Spleen (tissue), 7 donors: ENCODE measurements at regions not wholly inside any gene's neighbourhood (a gene's known extent, or its start where the extent isn't known, plus 50 kb on each side); places are given as distances from the start of the nearest gene placed in this dataset.

Experiments used
- POLR2AphosphoS5 ChIP-seq, 3 donors: sonication (generic); formaldehyde crosslinking; IDR thresholded peaks; one replicate each; pipeline ENCODE4 v1.5.1; 2017; ENCODE audit warnings: antibody characterized with exemption in 3 of 3
- TF ChIP-seq, protein P1 (sequence below), 11 experiments: fragments of 200-600 bp in 7 of 11; fragments of 450-650 bp in 4 of 11; sonication (generic) in 4 of 11; IDR thresholded peaks in 8 of 11; conservative IDR thresholded peaks in 3 of 11; 1 replicate in 7 of 11; 2 replicates in 4 of 11; pipeline versions ENCODE4 v1.4.0 to v1.8.0; 2016 to 2021; ENCODE audit warnings: antibody characterized with exemption in 11 of 11, inconsistent platforms in 4 of 11, mild to moderate bottlenecking in 1 of 11
- donor health status: DM: no; HTN: no; CAD: no; lungs with moderate emphysema.
- donor health status: DM: no; HTN: no; CAD: no.
- donor health status: DM: no; HTN: no; CAD: no.

DNA sequence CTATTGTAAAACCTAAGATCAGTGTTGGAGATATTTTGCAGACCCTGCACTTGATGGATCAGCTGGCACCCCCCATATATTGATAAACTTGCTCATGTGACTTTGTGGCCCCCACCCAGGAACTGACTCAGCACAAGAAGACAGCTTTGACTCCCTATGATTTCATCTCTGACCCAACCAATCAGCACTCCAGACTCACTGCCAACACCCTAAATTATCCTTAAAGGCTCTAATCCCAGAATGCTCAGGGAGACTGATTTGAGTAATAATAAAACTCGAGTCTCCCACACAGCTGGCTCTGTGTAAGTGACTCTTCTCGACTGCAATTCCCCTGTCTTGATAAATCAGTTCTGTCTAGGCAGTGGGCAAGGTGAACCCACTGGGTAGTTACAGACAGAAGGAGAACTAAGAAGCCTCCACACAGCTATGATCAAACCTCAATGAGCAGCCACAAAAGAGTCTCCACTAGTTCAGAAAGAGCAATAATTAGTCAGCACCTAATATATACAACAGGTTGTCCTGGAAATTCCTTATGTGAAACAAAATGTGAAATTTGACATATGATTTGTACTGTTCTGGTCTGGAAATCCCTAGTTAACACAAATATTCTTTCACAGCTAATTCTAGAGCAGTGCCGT, 52.2 kb downstream of the ACTL7B start:
- TF ChIP-seq, protein P1, sequence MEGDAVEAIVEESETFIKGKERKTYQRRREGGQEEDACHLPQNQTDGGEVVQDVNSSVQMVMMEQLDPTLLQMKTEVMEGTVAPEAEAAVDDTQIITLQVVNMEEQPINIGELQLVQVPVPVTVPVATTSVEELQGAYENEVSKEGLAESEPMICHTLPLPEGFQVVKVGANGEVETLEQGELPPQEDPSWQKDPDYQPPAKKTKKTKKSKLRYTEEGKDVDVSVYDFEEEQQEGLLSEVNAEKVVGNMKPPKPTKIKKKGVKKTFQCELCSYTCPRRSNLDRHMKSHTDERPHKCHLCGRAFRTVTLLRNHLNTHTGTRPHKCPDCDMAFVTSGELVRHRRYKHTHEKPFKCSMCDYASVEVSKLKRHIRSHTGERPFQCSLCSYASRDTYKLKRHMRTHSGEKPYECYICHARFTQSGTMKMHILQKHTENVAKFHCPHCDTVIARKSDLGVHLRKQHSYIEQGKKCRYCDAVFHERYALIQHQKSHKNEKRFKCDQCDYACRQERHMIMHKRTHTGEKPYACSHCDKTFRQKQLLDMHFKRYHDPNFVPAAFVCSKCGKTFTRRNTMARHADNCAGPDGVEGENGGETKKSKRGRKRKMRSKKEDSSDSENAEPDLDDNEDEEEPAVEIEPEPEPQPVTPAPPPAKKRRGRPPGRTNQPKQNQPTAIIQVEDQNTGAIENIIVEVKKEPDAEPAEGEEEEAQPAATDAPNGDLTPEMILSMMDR (IDR thresholded peaks at IDR 0.05 in 8 of 11, conservative IDR thresholded peaks at IDR 0.05 in 3 of 11), result no peak
- TF ChIP-seq POLR2AphosphoS5 (IDR thresholded peaks at IDR 0.05), result no peak
